IPS-11a (cell line): ENCODE measurements at regions not wholly inside any gene's neighbourhood (a gene's known extent, or its start where the extent isn't known, plus 50 kb on each side); places are given as distances from the start of the nearest gene placed in this dataset.
"Not testable (repeated sequence)": the region's sequence is repeated elsewhere in the genome, so short reads cannot be mapped to it uniquely, and the experiment has no call there.

Experiments
- H3K4me3 ChIP-seq: one replicate; pipeline ENCODE4 v1.5.1; 2013; ENCODE audit warnings: low read depth, low read length, control low read depth

- H3K4me3 ChIP-seq, result no peak overlapping the region
These were observed 68.8 kb upstream of the CHD6 start for GRCh38 chr20:41686961-41687360.

GRCh38 chr20:41685145-41685544 is 67.0 kb upstream of the CHD6 start:
- H3K4me3 ChIP-seq, result not testable (repeated sequence)

- no peak overlapping the region for H3K4me3 ChIP-seq
These were observed 60.6 kb upstream of the CHD6 start for GRCh38 chr20:41678799-41679198.

GRCh38 chr20:41672282-41672681 is 54.1 kb upstream of the CHD6 start:
- no peak overlapping the region for H3K4me3 ChIP-seq

GRCh38 chr20:41671143-41671542 is 53.0 kb upstream of the CHD6 start:
- H3K4me3 ChIP-seq, result no peak overlapping the region

GRCh38 chr20:41670631-41671030 is 52.5 kb upstream of the CHD6 start:
- H3K4me3 ChIP-seq, result no peak overlapping the region

GRCh38 chr20:41669708-41670263 is 51.6 kb upstream of the CHD6 start:
- H3K4me3 ChIP-seq, result no peak overlapping the region

- no peak overlapping the region for H3K4me3 ChIP-seq
These were observed 50.0 kb upstream of the CHD6 start for GRCh38 chr20:41668057-41668749.
